ENCODE measurements at regions not wholly inside any gene's neighbourhood (a gene's known extent, or its start where the extent isn't known, plus 50 kb on each side); places are given as distances from the start of the nearest gene placed in this dataset.

GRCh38 chr11:23869671-23870070 lies 627.2 kb upstream of the LUZP2 start:
- TF ChIP-seq CTCF (optimal IDR thresholded peaks at IDR 0.05 in 1 of 3, IDR thresholded peaks at IDR 0.05 in 1 of 3, conservative IDR thresholded peaks at IDR 0.05 in 1 of 3; ENCODE audit: extremely low read depth in 1 of 3, insufficient read depth in 2 of 3, low read length in 3 of 3) (no peak), EZH2 (IDR thresholded peaks at IDR 0.05; ENCODE audit: low read length) (no peak)
